ENCODE measurements at regions not wholly inside any gene's neighbourhood (a gene's known extent, or its start where the extent isn't known, plus 50 kb on each side); places are given as distances from the start of the nearest gene placed in this dataset.

- Histone ChIP-seq H3K27ac (ENCODE audit: low read depth, low read length) (no peak overlapping the region), H3K36me3 (ENCODE audit: insufficient read depth, low read length) (no peaks in the 10 kb centered on the region), H3K79me2 (ENCODE audit: insufficient read depth, low read length) (no peaks in the 10 kb centered on the region), H3K4me2 (ENCODE audit: insufficient read depth, low read length) (no peak overlapping the region), H3K9me3 (ENCODE audit: low read depth, low read length) (no peaks in the 10 kb centered on the region), H4K20me1 (ENCODE audit: insufficient read depth, low read length) (no peaks in the 10 kb centered on the region), H3K4me3 (ENCODE audit: insufficient read depth, low read length) (no peak overlapping the region), H2AFZ (ENCODE audit: low read length) (no peak overlapping the region), H3K27me3 (ENCODE audit: insufficient read depth, low read length) (no peaks in the 10 kb centered on the region), H3K4me1 (ENCODE audit: insufficient read depth, low read length) (no peaks in the 10 kb centered on the region)
- DNase-seq (ENCODE audit: insufficient read length, low spot score, missing footprints) = peak; percentile 69
- TF ChIP-seq CTCF (IDR thresholded peaks at IDR 0.05; ENCODE audit: extremely low read depth, low read depth, low read length) = no peak
Measured at GRCh38 chr9:2494562-2494961, 127.0 kb upstream of the VLDLR start.

GRCh38 chr9:2495221-2496005 is 126.2 kb upstream of the VLDLR start:
- Histone ChIP-seq H3K36me3 (ENCODE audit: insufficient read depth, low read length) (no peaks in the 10 kb centered on the region), H3K4me2 (ENCODE audit: insufficient read depth, low read length) (no peak overlapping the region), H3K27ac (ENCODE audit: low read depth, low read length) (no peak overlapping the region), H2AFZ (ENCODE audit: low read length) (no peak overlapping the region), H3K27me3 (ENCODE audit: insufficient read depth, low read length) (no peaks in the 10 kb centered on the region), H3K79me2 (ENCODE audit: insufficient read depth, low read length) (no peaks in the 10 kb centered on the region), H3K9me3 (ENCODE audit: low read depth, low read length) (no peaks in the 10 kb centered on the region), H3K4me3 (ENCODE audit: insufficient read depth, low read length) (no peak overlapping the region), H4K20me1 (ENCODE audit: insufficient read depth, low read length) (no peaks in the 10 kb centered on the region), H3K4me1 (ENCODE audit: insufficient read depth, low read length) (no peaks in the 10 kb centered on the region)
- DNase-seq (ENCODE audit: insufficient read length, low spot score, missing footprints) = no peak
- TF ChIP-seq CTCF (IDR thresholded peaks at IDR 0.05; ENCODE audit: extremely low read depth, low read depth, low read length) = no peak

- Histone ChIP-seq H3K4me2 (ENCODE audit: insufficient read depth, low read length) (no peak overlapping the region), H3K27me3 (ENCODE audit: insufficient read depth, low read length) (no peaks in the 10 kb centered on the region), H3K4me1 (ENCODE audit: insufficient read depth, low read length) (no peaks in the 10 kb centered on the region), H4K20me1 (ENCODE audit: insufficient read depth, low read length) (no peaks in the 10 kb centered on the region), H3K79me2 (ENCODE audit: insufficient read depth, low read length) (no peaks in the 10 kb centered on the region), H3K4me3 (ENCODE audit: insufficient read depth, low read length) (no peak overlapping the region), H3K36me3 (ENCODE audit: insufficient read depth, low read length) (no peaks in the 10 kb centered on the region), H2AFZ (ENCODE audit: low read length) (no peak overlapping the region), H3K27ac (ENCODE audit: low read depth, low read length) (no peak overlapping the region), H3K9me3 (ENCODE audit: low read depth, low read length) (no peaks in the 10 kb centered on the region)
- no peak for DNase-seq (ENCODE audit: insufficient read length, low spot score, missing footprints)
- no peak for TF ChIP-seq CTCF (IDR thresholded peaks at IDR 0.05; ENCODE audit: extremely low read depth, low read depth, low read length)
Measured at GRCh38 chr9:2496169-2496568, 125.4 kb upstream of the VLDLR start.

GRCh38 chr9:2496934-2497333 is 124.7 kb upstream of the VLDLR start:
- H3K4me1 ChIP-seq (ENCODE audit: insufficient read depth, low read length) = no peaks in the 10 kb centered on the region
- no peaks in the 10 kb centered on the region for H3K9me3 ChIP-seq (ENCODE audit: low read depth, low read length)
- H4K20me1 ChIP-seq (ENCODE audit: insufficient read depth, low read length) = no peaks in the 10 kb centered on the region
- DNase-seq (ENCODE audit: insufficient read length, low spot score, missing footprints) = no peak
- H3K36me3 ChIP-seq (ENCODE audit: insufficient read depth, low read length) = no peaks in the 10 kb centered on the region
- H3K4me2 ChIP-seq (ENCODE audit: insufficient read depth, low read length) = no peak overlapping the region
- no peaks in the 10 kb centered on the region for H3K27me3 ChIP-seq (ENCODE audit: insufficient read depth, low read length)
- H3K27ac ChIP-seq (ENCODE audit: low read depth, low read length) = no peak overlapping the region
- TF ChIP-seq CTCF (IDR thresholded peaks at IDR 0.05; ENCODE audit: extremely low read depth, low read depth, low read length) = no peak
- no peak overlapping the region for H2AFZ ChIP-seq (ENCODE audit: low read length)
- H3K4me3 ChIP-seq (ENCODE audit: insufficient read depth, low read length) = no peak overlapping the region
- H3K79me2 ChIP-seq (ENCODE audit: insufficient read depth, low read length) = no peaks in the 10 kb centered on the region
